Ectodermal cell (in vitro differentiated cells): ENCODE measurements at regions not wholly inside any gene's neighbourhood (a gene's known extent, or its start where the extent isn't known, plus 50 kb on each side); places are given as distances from the start of the nearest gene placed in this dataset.

Experiments used
- H3K27ac ChIP-seq: 2 replicates; pipeline ENCODE4 v1.7.0; 2013; ENCODE audit warnings: mild to moderate bottlenecking, low read depth, low read length; ENCODE audit not compliant: insufficient read depth, poor library complexity, severe bottlenecking
- H3K27me3 ChIP-seq: 2 replicates; pipeline ENCODE4 v1.7.0; 2013; ENCODE audit warnings: mild to moderate bottlenecking, low read length; ENCODE audit not compliant: insufficient read depth, control insufficient read depth, poor library complexity, severe bottlenecking
- H3K36me3 ChIP-seq: one replicate; pipeline ENCODE4 v1.7.0; 2013; ENCODE audit warnings: low read length; ENCODE audit not compliant: control insufficient read depth, insufficient read depth
- H3K4me1 ChIP-seq: one replicate; pipeline ENCODE4 v1.7.0; 2013; ENCODE audit warnings: low read length; ENCODE audit not compliant: control insufficient read depth, insufficient read depth
- H3K4me3 ChIP-seq: 2 replicates; pipeline ENCODE4 v1.7.0; 2013; ENCODE audit warnings: low read depth, low read length, control low read depth; ENCODE audit not compliant: insufficient read depth
- H3K9me3 ChIP-seq: 2 replicates; pipeline ENCODE4 v1.7.0; 2013; ENCODE audit warnings: mild to moderate bottlenecking, low read length, moderate library complexity; ENCODE audit not compliant: control insufficient read depth
- WGBS, 2 experiments: methylation state at CpG; one replicate each; pipeline ENCODE4 v1.1.7; 2013; ENCODE audit warnings: missing lambda C conversion rate in 2 of 2; 5-methylcytosine and 5-hydroxymethylcytosine counted together

DNA sequence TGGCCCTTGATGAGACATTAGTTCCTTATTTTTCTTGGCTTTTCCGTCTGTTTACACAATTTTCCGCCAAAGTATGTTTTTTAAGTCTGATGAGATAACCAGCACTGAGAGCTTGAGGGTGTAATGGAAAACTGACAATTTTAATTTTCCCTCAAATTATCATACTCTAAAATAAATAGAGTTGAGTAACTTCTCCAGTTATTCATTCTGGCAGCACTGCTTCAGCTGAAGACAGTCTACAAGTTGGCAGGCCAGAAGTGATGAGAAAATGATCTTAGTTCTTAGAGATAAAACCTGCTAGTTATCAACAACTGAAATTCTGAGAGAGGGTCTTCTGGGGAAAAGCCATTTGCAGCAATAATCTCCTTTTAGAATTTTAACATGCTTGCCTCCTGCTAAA is 241.6 kb upstream of the TET2 start:
- 86 to 88% methylated on average over 1 to 2 of the region's 2 CpGs for WGBS, 2 experiments

DNA sequence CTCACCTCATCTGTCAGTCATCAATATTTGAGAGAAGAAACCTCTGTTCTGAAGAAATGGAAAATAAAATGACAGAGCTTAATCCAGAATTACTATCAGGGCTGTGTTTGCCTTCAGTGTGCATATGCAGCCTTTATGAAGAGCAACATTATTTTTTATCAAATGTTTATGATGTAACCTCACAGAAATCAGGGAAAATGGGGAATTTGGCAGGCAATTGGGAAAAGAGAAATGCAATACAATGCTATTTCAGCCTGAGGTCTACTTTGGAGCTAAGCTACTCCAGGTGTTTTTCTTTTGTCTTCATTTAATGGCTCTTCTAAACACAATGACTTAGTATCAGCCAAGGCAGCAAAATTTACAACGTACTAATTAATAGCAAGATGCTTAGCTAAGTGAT is 241.1 kb upstream of the TET2 start:
- no peaks in the 10 kb centered on the region for H3K36me3 ChIP-seq
- H3K27ac ChIP-seq = no peak overlapping the region
- no CpG with 5 or more reads among the region's 1 CpG for WGBS, 2 experiments
- no peaks in the 10 kb centered on the region for H3K9me3 ChIP-seq
- H3K4me3 ChIP-seq = no peak overlapping the region
- peaks cover 4% of the 10 kb centered on the region for H3K4me1 ChIP-seq
- peaks cover 10% of the 10 kb centered on the region for H3K27me3 ChIP-seq

More for the DNA sequence above, 241.6 kb upstream of the TET2 start:
- peaks cover 4% of the 10 kb centered on the region for H3K4me1 ChIP-seq
- no peaks in the 10 kb centered on the region for H3K36me3 ChIP-seq
- H3K27ac ChIP-seq = no peak overlapping the region
- no peaks in the 10 kb centered on the region for H3K9me3 ChIP-seq
- H3K4me3 ChIP-seq = no peak overlapping the region
- H3K27me3 ChIP-seq = peaks cover 6% of the 10 kb centered on the region

DNA sequence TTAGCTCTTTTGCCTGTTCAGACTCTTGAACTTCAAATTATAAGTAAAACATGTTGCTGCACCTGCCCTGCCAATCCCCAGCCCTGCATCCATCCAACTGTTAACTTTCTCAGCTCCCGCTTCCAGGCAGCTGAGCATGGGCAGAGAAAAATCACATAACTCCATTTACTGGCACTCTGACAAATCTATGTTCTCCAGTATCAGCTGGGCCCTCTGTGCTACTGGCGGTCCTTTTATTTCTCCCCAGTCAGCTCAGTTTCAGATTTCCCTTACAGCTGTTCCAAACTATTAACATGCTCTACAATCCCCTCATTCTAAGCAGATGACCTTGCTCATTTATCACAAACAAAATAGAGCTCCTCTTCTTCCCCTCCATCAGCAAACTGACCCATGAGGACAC is 240.4 kb upstream of the TET2 start:
- 83 to 84% methylated on average over 2 of the region's 2 CpGs for WGBS, 2 experiments
- Histone ChIP-seq H3K27ac (no peak overlapping the region), H3K36me3 (no peaks in the 10 kb centered on the region), H3K4me3 (no peak overlapping the region), H3K9me3 (no peaks in the 10 kb centered on the region), H3K4me1 (peaks cover 3% of the 10 kb centered on the region), H3K27me3 (peaks cover 11% of the 10 kb centered on the region)

DNA sequence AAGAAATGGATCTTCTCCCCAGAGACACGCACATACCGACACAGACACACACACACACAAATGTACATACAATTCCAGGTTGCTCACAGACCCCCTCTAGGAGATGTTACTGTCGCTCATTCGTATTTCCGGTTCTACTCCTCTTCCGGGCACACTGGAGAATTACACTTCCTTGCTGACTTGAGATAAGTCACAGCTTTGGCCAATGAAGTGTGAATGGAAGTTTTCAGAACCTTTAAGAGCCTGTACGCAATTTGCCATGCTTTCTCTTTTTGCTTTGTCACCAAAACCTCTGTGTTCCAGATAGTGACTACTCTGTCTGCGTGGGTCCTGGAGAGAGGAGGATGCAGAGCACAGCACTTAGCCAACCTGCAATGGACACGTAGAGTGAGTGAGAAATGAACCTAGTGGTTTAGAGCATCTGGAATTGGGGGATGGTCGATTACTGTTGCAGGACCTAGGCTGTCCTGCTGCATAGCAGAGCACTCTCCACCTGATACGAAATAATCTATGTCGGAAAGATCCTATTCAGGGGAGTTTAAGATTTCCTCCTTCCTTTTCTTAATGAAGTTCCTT is 239.5 kb upstream of the TET2 start:
- H3K9me3 ChIP-seq = no peaks in the 10 kb centered on the region
- 79 to 81% methylated on average over 12 of the region's 12 CpGs for WGBS, 2 experiments
- H3K27me3 ChIP-seq = peaks cover 17% of the 10 kb centered on the region
- no peaks in the 10 kb centered on the region for H3K36me3 ChIP-seq
- H3K27ac ChIP-seq = no peak overlapping the region
- H3K4me1 ChIP-seq = no peaks in the 10 kb centered on the region
- H3K4me3 ChIP-seq = no peak overlapping the region

DNA sequence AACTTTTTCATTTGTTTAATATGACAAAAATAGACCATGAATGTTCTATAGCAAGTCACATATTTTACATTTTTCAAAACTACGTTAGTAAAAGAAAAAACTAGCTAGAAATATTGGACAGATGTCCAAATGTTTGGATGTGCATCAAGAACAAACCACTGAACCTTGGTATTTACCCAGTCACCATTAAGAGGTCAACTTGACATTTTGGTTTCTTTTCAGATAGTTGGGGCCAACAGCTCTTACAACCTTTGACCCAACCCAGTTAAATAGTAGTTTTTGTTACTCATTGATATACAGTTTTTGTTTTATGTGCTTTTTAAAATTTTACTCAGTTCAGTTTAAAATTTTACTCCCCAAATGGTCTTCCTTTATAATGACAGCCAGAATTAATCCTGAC is 238.7 kb upstream of the TET2 start:
- Histone ChIP-seq H3K36me3 (no peaks in the 10 kb centered on the region), H3K9me3 (no peaks in the 10 kb centered on the region), H3K27ac (no peak overlapping the region), H3K4me1 (no peaks in the 10 kb centered on the region), H3K4me3 (no peak overlapping the region), H3K27me3 (peaks cover 17% of the 10 kb centered on the region)
- 100% methylated on average over 1 of the region's 1 CpG; no CpG with 5 or more reads in 1 of the 2 experiments for WGBS, 2 experiments

DNA sequence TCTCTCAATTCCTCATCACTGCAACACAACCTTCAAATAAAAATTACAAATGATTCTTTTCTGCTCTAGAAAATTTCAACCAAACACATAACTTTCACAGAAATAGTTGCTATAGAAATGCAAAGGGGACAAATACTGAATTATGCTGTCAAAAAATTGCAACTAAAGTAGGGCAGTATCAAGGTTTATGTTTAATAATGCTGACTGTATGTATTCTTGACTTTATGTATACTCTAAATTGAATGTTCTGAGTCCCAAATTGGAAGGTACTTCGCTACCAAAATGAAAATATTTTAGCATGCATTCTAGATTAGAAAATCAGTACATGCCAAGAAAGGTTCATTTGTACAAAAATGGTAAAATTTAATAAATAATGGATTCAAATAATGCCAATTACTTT is 237.3 kb upstream of the TET2 start:
- no peak overlapping the region for H3K27ac ChIP-seq
- no peaks in the 10 kb centered on the region for H3K4me1 ChIP-seq
- peaks cover 17% of the 10 kb centered on the region for H3K27me3 ChIP-seq
- no peaks in the 10 kb centered on the region for H3K36me3 ChIP-seq
- 60 to 71% methylated on average over 1 of the region's 1 CpG for WGBS, 2 experiments
- no peak overlapping the region for H3K4me3 ChIP-seq
- H3K9me3 ChIP-seq = no peaks in the 10 kb centered on the region

DNA sequence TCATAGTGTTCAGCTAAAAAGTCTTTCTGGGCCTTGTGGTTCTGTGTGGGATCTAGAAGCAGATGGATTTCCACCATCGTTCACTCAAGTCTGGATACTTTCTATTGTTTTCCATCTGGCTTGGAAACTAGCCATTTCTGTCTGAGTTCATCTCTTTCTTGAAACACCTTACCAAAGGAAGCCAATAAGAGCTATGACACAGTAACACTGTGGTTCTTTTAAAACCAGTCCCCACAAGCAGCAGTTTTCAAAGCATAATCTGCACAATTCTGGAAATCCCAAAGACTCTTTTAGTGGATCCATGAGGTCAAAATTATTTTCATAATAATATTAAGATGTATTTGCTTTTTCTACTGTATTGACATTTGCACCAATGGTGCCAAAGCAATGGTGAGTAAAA is 234.2 kb upstream of the TET2 start:
- no peak overlapping the region for H3K27ac ChIP-seq
- no peaks in the 10 kb centered on the region for H3K9me3 ChIP-seq
- no peaks in the 10 kb centered on the region for H3K36me3 ChIP-seq
- H3K27me3 ChIP-seq = peaks cover 24% of the 10 kb centered on the region
- H3K4me1 ChIP-seq = no peaks in the 10 kb centered on the region
- 88 to 93% methylated on average over 1 of the region's 1 CpG for WGBS, 2 experiments
- no peak overlapping the region for H3K4me3 ChIP-seq

DNA sequence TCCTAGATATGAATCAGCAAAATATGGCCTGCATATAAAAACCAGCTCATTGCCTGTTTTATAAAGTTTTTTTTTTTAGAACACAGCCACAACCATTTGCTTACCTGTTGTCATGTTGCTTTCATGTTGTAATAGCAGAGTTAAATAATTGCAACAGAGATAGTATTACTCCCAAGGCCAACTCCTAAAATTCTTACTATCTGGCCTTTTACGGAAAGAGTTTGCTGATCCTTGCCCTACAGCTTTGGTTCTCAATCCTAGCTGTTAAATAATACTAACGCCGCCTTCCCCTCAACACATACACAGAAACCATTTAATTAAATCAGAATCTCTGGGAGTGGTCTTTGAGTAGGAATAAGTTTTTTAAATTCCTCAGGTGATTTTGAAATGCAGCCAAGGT is 231.3 kb upstream of the TET2 start:
- Histone ChIP-seq H3K4me1 (no peaks in the 10 kb centered on the region), H3K27me3 (peaks cover 41% of the 10 kb centered on the region)
- WGBS, 2 experiments = 61 to 92% methylated on average over 1 to 2 of the region's 3 CpGs

DNA sequence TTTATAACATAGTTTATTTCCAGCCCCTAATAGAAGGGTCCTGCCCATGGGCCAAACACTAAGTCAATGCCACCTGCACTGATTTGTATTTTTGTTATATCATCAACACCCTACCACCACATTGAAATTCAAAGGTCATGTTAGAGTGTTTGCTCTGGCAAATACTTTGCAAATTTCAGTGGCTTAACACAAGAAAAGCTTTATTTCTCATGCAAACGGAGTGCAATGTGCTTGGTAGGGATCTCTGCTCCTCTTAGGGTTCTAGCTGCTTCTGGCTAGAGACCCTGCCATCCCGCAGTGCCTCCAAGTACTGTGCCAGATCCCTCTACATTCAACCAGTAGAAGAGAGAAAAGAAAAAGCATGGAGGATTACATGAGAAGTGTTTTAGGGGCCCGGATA is 230.8 kb upstream of the TET2 start:
- 5 to 10% methylated on average over 2 to 3 of the region's 3 CpGs for WGBS, 2 experiments
- H3K9me3 ChIP-seq = no peaks in the 10 kb centered on the region
- H3K27me3 ChIP-seq = peaks cover 43% of the 10 kb centered on the region

More for the DNA sequence above, 231.3 kb upstream of the TET2 start:
- Histone ChIP-seq H3K27ac (no peak overlapping the region), H3K4me3 (no peak overlapping the region), H3K36me3 (no peaks in the 10 kb centered on the region), H3K9me3 (no peaks in the 10 kb centered on the region)

DNA sequence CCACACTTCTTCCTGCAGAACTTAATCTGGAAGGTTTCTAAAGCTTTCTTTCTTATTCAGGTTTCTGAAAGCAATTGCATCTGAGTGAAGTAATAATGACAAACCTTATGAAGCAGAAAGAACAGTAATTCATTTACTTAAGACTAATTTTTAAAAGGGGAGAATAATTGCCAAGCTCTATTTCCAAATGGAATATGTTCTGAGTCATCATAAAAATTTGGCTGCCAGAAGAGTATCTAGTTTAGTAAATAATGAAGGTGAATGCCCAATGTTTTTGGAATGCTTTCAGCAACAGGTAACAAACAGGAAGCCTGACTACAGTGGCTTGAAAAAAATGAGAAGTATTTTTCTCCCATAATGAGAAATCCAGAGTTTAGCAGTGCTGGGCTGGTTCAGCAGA is 227.3 kb upstream of the TET2 start:
- no peaks in the 10 kb centered on the region for H3K36me3 ChIP-seq
- no peak overlapping the region for H3K4me3 ChIP-seq
- H3K9me3 ChIP-seq = no peaks in the 10 kb centered on the region
- peaks cover 39% of the 10 kb centered on the region for H3K27me3 ChIP-seq
- H3K4me1 ChIP-seq = no peaks in the 10 kb centered on the region
- no peak overlapping the region for H3K27ac ChIP-seq

More for the DNA sequence above, 230.8 kb upstream of the TET2 start:
- Histone ChIP-seq H3K36me3 (no peaks in the 10 kb centered on the region), H3K27ac (no peak overlapping the region), H3K4me3 (no peak overlapping the region), H3K4me1 (no peaks in the 10 kb centered on the region)

DNA sequence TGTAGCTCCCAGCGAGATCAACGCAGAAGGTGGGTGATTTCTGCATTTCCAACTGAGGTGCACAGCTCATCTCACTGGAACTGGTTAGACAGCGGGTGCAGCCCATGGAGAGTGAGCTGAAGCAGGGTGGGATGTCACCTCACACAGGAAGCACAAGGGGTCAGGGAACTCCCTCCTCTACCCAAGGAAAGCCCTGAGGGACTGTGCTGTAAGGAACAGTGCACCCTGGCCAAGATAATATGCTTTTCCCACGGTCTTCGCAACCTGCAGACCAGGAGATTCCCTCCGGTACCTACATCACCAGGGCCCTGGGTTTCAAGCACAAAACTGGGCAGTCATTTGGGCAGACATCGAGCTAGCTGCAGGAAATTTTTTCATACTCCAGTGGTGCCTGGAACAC is 216.4 kb upstream of the TET2 start:
- 92% methylated on average over 7 of the region's 7 CpGs for WGBS, 2 experiments
- no peaks in the 10 kb centered on the region for H3K4me1 ChIP-seq
- H3K4me3 ChIP-seq = no peak overlapping the region

More for the DNA sequence above, 216.4 kb upstream of the TET2 start:
- Histone ChIP-seq H3K36me3 (no peaks in the 10 kb centered on the region), H3K27ac (no peak overlapping the region), H3K27me3 (no peaks in the 10 kb centered on the region), H3K9me3 (no peaks in the 10 kb centered on the region)
